ENCODE measurements at regions not wholly inside any gene's neighbourhood (a gene's known extent, or its start where the extent isn't known, plus 50 kb on each side); places are given as distances from the start of the nearest gene placed in this dataset.

GRCh38 chr13:73748404-73748803 lies 385.8 kb downstream of the KLF12 start:
- no peak for DNase-seq (ENCODE audit: low spot score)

GRCh38 chr13:73745190-73745589 lies 389.0 kb downstream of the KLF12 start:
- DNase-seq (ENCODE audit: low spot score) = no peak

GRCh38 chr13:73742982-73743381 lies 391.2 kb downstream of the KLF12 start:
- DNase-seq (ENCODE audit: low spot score) = no peak

DNA sequence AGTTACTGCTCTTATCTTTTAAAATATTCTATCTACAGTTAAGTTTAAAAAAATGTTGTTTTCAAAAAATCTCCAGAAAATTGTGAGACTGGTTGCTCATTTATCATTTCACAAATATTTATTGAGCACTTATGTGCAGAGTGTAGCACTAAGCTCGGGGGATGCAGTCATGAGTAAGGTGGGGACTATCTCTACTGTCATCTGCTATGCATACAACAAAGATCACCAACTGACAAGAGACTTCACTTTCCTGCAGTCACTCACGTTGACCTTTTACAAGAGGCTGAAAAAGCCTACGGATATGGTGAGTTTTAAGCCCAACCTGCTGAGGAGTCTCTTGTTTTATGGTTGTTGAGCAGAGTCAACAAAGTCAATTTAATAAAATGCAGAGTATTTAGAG lies 392.5 kb downstream of the KLF12 start:
- no peak for DNase-seq (ENCODE audit: low spot score)

- no peak for DNase-seq (ENCODE audit: low spot score)
These were observed 393.1 kb downstream of the KLF12 start for GRCh38 chr13:73741111-73741510.

DNA sequence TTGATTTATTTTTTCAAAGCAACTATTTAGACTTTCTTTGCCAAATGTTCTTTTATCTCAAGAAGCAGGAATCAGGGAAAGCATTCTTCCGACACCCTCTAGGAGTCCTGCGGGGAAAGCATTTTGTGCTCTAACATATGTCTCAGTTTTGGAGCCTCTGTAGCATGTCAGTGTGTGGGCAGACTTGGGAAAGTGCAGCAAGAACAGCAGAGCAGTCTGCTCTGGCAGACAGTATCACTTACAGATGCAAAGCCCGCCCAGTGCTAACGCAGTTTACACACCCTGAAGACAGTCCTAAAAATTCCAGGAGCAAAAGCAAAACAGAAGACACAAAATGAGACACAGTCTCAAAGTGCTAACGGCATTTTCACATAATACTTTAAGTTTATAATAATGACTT lies 393.5 kb downstream of the KLF12 start:
- DNase-seq (ENCODE audit: low spot score) = no peak

GRCh38 chr13:73739394-73739793 lies 394.8 kb downstream of the KLF12 start:
- no peak for DNase-seq (ENCODE audit: low spot score)

GRCh38 chr13:73738626-73739025 lies 395.6 kb downstream of the KLF12 start:
- no peak for DNase-seq (ENCODE audit: low spot score)

DNA sequence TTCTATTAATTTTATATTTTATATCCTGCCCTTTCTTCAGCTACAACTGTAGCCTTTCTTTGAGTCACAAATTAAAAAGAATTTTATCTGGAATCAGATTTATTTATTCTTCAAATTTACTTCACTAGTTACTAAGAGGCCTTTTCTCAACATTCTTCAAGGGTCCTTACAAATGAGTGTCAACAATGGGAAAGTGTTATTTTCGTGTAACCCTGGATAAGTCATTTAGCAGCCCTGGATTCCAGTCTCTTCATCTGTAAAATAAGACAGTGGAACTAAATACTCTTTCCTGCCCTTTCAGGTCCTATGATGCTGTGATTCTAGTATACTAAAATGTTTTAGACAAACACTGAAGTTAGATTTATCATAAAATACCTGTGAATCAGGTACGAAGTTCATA lies 397.0 kb downstream of the KLF12 start:
- no peak for DNase-seq (ENCODE audit: low spot score)

DNA sequence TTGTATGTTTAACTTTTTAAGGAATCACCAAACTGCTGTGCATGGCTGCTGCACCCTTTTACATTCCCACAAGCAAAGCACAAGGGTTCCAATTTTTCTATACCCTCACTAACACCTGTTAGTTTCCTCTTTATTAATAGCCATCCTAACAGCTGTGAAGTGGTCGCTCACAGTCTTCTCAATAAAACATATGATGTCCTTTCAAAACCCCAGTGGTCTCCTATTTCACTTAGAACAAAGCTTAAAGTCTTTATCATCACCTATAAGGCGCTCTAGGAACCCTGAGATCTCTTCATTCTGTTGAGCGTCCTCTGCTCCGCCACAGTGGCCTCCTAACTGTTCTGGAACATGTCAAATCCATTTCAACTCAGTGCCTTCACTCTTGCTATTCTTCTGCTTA lies 400.5 kb downstream of the KLF12 start:
- no peak for DNase-seq (ENCODE audit: low spot score)

DNA sequence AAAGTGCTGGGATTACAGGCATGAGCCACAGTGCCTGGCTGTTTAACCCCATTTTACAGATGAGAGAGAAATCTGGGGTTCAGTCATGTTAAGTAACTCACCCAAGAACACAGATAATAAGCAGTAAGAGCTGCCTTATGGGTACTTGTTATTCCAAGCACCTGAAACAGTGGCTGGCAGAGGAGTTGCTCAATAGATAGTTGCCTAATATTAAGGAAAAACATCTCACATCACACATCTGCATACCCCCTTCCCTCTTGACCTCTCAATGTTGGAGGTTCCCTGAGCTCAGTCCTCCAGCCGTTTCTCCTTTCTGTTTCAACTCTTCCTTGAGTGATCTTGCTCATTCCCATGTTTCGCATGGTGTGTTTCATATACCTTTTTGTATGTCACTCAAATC lies 401.9 kb downstream of the KLF12 start:
- DNase-seq (ENCODE audit: low spot score) = no peak

DNA sequence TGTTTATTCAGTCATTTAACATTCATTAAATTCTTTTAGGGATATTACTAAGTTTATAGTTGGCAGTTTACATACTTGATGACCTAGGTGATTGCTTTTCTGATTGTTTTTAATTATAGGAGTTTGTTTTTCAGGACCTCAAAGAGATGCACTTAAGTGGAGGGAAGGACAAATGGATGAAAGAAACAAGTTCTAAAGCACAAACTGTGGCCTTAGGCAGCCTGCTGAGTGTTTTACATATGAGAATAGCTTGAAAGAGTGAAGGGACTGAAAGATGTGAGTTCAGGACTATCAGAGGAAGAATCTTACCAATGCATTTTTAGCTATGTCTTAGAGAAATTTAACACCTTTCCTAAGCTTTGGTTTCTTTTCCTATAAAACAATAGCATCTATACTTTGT lies 402.6 kb downstream of the KLF12 start:
- DNase-seq (ENCODE audit: low spot score) = peak; percentile 23

- no peak for DNase-seq (ENCODE audit: low spot score)
These were observed 404.2 kb downstream of the KLF12 start for GRCh38 chr13:73730014-73730413.

DNA sequence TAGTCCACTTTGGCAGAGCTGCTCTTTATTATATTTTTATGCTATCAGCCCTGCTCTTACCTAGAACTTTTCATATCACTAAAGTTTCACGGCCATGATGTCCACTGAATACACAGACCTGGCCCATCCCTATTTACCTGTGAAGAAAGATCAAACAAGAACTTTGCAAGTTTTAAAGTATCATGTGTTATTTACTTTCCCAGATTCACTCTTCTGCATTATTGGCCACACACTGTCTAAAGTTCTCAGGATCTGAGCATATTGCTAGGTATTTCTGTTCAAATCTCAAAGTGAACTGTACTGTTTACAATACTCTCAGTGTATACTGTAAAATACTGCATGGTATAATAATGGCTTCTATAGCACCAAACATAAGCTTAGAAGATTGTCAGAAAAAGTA lies 405.2 kb downstream of the KLF12 start:
- no peak for DNase-seq (ENCODE audit: low spot score)

DNA sequence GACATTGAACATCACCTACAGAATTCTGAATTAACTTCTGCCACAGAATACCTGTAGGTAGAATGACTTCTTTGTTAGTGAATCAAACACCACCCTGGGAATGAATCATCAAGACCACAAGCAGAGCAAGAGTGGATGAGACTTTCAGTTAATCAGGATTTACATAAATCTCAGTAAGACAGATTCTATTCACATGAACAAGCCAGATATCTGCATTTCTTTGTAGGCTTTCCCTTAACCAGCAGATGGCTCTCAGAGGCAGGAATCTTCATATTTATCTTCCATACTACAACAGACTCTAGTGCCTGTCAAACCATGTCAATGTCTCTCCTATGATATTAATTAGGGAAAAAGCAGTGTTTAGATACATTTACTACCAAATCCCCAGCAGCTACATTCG lies 412.1 kb downstream of the KLF12 start:
- no peak for DNase-seq (ENCODE audit: low spot score)

GRCh38 chr13:73721571-73721970 lies 412.6 kb downstream of the KLF12 start:
- no peak for DNase-seq (ENCODE audit: low spot score)

DNA sequence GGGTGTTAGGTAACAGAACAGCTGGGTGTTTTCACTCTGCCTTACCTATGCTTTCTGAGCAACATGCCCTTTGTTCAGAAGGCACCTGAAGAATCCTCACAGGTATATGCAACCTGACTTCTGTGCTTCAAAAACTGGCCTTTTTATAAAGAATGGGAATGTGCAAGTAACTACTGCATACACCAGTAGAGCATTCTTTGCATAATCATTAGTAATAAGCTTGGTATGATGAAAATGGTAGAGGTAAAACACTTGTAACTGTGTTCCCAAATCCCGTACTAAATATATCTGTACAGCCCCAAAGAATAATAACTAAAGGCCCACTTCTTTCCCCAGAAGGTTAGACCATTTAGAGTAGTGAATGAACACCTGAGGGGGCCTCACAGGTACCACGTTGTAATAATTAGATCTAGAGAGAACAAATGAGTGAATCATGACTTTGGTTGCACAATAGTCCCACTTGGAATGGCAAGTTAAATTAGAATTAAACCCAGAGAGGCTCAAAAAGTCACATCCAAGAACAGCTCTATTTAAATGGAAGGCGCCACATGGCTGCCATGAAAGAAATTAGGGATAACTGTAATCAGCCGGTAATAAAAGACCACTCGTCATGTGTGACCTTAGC lies 413.9 kb downstream of the KLF12 start:
- no peak for DNase-seq (ENCODE audit: low spot score)

GRCh38 chr13:73718246-73718645 lies 416.0 kb downstream of the KLF12 start:
- no peak for DNase-seq (ENCODE audit: low spot score)

DNA sequence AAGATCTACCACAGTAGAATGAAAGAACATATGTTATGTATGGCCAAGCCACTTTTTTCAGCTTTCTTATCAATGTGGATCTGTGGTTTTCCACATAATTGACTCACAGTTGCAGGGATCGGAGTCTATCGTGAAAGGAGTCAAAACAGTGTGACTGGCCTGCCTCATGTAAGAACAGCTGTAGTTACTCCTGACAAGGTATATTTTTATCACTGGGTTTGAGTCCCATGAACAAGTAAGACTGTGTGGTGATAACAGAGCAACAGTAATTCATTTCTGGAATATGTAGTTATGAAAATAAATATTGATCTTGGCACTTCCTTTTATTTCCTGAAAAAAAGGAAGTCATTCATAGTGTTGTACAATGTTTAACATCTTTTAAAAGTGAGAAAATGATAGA lies 416.6 kb downstream of the KLF12 start:
- DNase-seq (ENCODE audit: low spot score) = no peak

DNA sequence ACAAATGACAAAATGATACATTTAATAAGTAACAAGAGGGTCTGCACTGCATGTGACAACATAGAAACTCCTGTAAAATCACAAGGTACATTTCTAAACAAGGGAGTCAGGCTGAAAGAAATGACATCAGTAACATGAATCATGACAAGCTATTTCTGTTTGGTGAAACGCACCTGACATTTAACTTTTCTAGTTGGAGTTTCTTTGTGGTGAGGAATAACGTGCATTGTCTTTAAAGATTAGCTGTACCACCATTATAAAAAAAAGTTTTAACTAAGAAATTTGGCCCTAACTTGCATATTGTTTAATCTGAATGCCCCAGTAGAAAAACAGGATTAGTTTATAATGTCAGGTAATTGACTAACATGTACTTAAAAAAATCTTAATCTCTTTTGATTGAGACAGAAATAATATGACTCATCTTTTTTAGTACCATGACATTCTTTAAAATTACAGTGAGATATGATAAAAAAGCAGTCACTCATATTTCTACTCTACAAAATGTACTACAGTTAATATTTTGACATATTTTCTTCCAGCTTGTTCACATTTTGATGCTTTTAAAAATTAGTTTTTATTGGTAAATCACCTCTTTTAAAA lies 418.2 kb downstream of the KLF12 start:
- no peak for DNase-seq (ENCODE audit: low spot score)

DNA sequence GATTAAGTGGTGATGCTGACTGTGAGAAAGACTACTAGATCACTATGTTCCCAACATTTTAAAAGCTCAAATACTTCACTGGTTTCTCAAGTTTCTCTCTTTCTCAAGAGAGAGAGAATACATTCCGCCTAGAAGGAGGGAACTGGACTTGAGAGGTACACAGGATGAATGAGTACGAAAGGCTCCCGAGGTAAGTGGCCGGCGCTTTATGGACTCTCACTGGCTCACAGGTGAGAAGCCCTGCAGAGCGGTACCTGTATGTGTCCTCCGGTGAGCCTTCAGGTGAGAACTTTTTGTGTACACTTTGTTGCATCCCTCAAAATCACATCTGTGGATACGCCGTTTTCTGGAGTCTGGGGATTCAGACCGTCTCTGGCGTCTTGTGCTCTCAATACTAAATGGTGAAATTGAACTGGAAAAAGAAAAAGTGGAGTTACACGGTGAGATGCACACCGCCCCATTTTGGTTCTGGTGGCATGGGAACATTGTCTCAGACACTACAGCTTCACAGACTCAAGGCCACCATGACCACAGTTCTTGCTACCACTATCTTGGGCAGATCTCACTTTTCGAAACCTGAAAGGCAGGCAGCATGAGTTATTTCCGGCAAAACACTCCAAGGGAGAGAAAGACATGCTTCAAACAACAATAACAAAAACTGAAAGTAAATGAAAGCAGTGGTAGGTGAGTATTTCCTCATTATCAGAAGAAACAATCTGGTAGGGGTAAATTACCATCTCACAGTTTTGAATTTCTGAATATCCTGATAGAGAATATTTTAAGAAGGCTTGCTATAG lies 418.9 kb downstream of the KLF12 start:
- no peak for DNase-seq (ENCODE audit: low spot score)

GRCh38 chr13:73714522-73714921 lies 419.7 kb downstream of the KLF12 start:
- DNase-seq (ENCODE audit: low spot score) = no peak

DNA sequence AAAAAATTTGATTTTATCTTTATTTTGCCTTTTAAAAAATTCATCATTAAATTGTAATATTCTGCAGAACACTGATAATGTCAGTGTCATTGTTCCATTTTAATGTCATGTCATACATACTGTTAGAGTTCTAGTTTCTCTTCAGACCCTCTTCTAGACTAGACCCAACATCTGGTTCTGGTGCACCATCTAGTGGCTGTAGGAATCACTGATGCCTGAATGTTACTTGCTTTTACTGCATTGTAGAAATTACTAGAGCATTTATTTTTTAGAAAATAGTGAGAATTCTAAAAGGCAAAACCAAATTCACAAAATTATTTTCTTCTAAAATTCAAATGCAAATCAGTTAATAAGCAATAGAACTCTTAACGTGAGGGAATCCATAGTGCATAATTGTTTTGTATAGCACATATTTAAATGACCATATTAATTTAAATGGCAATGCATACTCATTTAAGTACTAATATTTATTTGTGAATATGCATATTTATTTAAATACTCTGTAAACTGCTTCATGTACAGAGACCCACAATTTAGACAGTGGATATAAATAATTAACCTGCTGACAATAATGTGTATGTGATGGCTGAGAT lies 425.7 kb downstream of the KLF12 start:
- peak; percentile 57 for DNase-seq (ENCODE audit: low spot score)
